HepG2 (cell line): ENCODE measurements at regions not wholly inside any gene's neighbourhood (a gene's known extent, or its start where the extent isn't known, plus 50 kb on each side); places are given as distances from the start of the nearest gene placed in this dataset.

Source experiments
- ARID4A ChIP-seq: sonication (generic); formaldehyde crosslinking; IDR thresholded peaks from 2 replicates; pipeline ENCODE4 v1.5.0; 2020; ENCODE audit warnings: mild to moderate bottlenecking, missing genetic modification reagents, borderline replicate concordance
- BRF2 ChIP-seq: sonication (generic); formaldehyde crosslinking; IDR thresholded peaks from 2 replicates; pipeline ENCODE4 v1.8.1; 2022; ENCODE audit warnings: mild to moderate bottlenecking, missing genetic modification reagents
- FOXM1 ChIP-seq: sonication (generic); formaldehyde crosslinking; IDR thresholded peaks from 2 replicates; pipeline ENCODE4 v1.5.0; 2020; ENCODE audit warnings: missing genetic modification reagents
- RBM39 ChIP-seq: fragments of 200-400 bp; formaldehyde crosslinking; IDR thresholded peaks from one replicate; pipeline ENCODE4 v1.6.1; 2018; ENCODE audit warnings: antibody characterized with exemption, mild to moderate bottlenecking, low read depth, low read length; ENCODE audit not compliant: poor library complexity, severe bottlenecking
- SNAPC4 ChIP-seq: sonication (generic); formaldehyde crosslinking; IDR thresholded peaks from 2 replicates; pipeline ENCODE4 v1.4.0; 2020; ENCODE audit warnings: mild to moderate bottlenecking, missing genetic modification reagents
- TFE3 ChIP-seq: IDR thresholded peaks from 2 replicates; pipeline ENCODE4 v1.6.1; 2016
- ZBED4 ChIP-seq: sonication (generic); formaldehyde crosslinking; IDR thresholded peaks from 2 replicates; pipeline ENCODE4 v1.4.0; 2020; ENCODE audit warnings: missing genetic modification reagents, borderline replicate concordance
- ZBTB34 ChIP-seq: sonication (generic); formaldehyde crosslinking; IDR thresholded peaks from 2 replicates; pipeline ENCODE4 v1.8.0; 2022; ENCODE audit warnings: mild to moderate bottlenecking, missing genetic modification reagents

- TF ChIP-seq ARID4A (no peak), ZBED4 (no peak), ZBTB34 (CRISPR knock-in tag) (no peak), FOXM1 (no peak), TFE3 (CRISPR knock-in tag) (no peak), BRF2 (CRISPR knock-in tag) (no peak), RBM39 (no peak), SNAPC4 (CRISPR knock-in tag) (no peak)
Measured at GRCh38 chr7:132703742-132704141, 127.5 kb upstream of the PLXNA4 start (continued).
